ENCODE measurements at regions not wholly inside any gene's neighbourhood (a gene's known extent, or its start where the extent isn't known, plus 50 kb on each side); places are given as distances from the start of the nearest gene placed in this dataset.
"Not testable (repeated sequence)": the region's sequence is repeated elsewhere in the genome, so short reads cannot be mapped to it uniquely, and the experiment has no call there.

DNA sequence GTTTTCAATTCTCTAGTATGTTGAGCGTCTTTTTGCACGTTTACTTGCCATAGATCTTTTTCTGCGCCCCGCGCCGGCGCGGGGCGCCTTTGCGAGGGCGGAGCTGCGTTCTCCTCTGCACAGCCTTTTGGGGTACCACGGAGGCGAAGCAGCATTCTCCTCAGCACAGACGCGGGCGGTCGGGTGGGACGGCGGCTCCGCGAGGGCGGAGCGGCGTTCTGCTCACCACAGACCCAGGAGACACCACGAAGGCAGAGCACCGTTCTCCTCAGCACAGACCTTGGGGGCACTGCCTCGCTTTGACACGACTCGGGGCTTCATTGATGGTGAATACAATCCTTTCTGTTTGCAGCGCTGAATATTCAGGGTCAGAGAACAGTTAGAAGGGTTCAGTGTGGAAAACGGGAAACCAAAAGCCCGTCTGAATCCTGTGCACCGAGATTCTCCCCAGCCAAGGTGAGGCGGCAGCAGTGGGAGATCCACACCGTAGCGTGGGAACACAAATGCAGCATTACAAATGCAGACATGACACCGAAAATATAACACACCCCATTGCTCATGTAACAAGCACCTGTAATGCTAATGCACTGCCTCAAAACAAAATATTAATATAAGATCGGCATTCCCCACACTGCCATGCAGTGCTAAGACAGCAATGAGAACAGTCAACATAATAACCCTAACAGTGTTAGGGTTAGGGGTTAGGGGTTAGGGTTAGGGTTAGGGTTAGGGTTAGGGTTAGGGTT lies 190.7 kb upstream of the VIPR2 start:
- not testable (repeated sequence) for DNase-seq (ENCODE audit: low read depth in 3 of 3)

DNA sequence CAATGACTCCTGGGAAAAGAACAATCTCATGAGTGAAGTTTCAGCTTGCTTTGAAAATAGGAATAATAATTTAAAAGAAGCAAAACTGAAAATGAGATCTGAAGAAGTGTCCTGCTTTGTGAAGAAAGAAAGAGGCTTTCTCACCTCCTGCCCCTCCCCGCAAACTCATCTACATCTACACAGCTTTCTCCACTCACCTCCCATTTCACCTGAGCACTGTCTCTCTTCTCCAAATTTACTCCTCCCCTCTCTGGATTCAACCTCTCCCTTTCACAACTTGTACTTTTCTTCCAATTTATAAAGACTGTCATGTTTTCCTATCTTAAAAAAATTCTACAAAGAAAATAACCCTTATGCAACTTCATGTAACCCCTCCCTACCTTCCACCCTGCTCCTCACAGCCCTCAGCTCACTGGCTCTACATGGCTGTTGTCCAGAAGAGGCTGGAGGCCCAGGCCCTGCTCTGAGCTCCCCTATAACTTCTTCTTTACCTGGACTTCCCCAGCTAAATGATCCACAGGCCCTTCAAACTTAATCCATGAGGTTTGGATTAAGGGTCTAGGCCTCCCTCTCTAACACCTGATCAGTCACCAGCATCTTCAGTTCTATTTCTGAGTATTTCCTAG lies 188.3 kb upstream of the VIPR2 start:
- not testable (repeated sequence) for DNase-seq (ENCODE audit: low read depth in 3 of 3)

DNA sequence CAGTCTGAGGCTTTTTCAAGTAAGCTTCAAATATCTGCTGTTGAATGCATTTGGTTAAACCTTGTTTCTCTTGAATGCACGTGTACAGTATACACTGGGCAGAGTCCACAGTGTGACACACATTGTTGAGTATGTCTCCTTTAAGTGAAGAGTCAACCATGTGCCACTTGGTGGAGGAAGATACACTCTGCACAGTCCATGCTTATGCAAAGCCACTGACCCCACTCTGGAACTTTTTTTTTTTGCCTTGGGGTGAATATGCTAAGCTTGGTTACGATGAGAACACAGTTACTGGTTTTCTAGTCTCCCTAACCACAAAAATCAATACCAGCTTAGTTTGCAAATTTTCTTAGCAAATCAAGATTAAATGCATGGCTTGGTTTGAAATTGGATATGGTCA lies 186.8 kb upstream of the VIPR2 start:
- no peak for DNase-seq (ENCODE audit: low read depth in 3 of 3)

DNA sequence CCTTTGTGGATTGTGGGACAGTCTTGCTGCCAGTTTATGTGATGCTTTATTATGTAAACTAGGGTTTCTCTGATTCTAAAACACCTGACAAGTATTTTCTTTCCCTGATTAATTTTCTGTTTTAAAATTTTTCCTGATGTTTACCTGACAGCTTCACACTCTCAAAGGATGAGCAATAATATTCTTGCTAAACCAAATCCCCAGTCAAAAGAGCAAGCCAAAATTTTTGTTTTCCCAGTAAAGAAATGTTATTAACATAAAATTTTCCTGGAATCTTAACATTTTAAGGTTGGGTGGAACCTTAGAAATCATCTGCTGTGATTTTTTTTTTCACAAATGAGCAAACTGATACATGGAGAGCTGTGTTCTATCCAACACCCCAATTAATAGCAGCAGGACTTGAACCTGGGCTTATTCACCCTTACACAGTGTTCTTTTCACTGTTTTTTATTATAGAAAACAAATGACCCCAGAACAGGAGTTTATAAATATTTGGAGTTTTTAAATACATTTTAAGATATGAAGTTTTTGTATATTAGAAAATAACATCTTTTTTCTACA lies 185.2 kb upstream of the VIPR2 start:
- DNase-seq (ENCODE audit: low read depth in 3 of 3), result no peak

DNA sequence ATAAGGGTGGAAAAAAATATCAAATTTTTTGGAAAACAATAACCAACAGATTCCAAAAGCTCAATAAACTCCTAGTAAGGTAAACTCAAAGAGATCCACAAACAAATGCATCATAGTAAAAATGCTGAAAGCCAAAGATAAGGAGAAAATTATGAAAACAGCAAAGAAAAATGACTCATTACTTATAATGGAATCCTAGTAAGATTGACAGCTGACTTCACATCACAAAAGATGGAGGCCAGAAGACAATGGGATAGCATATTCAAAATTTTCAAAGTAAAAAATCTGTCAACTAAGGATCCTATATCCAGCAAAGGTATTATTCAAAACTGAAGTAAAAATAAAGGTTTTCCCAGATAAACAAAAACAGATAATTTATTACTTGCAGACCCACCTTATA lies 183.4 kb upstream of the VIPR2 start:
- DNase-seq (ENCODE audit: low read depth in 3 of 3), result no peak

DNA sequence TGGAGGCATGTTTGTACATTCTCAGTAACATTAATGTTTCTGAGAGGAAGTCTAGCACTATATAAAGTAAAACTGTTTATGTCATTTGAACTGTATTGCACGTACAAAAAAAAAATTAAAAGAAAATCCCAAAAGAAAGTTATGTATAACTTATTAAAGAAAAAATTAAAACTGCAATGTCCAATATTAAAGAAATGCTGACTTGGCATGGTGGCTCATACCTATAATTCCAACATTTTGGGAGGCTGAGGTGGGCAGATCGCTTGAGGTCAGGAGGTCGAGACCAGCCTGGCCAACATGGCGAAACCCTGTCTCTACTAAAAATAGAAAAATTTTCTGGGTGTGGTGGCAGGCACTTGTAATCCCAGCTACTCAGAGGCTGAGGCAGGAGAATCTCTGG lies 178.7 kb upstream of the VIPR2 start:
- no peak for DNase-seq (ENCODE audit: low read depth in 3 of 3)

DNA sequence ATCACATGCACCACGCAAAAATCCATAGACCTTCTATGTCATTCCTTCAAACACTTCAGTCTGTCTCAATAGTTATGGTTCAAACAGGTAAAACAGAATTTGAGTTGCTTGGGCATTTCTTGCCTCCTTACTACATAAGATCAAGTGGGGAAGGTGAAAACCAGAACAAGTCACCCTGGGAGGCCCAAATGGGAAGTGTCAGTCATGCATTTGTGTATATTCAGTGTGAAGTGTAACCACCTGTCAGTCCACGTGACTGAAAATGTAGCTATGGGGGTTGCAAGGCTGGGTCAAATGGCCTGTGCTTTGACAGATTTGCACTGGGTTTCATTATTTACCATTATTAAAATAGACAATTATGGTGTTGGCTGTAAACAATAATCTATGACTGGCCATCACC lies 176.6 kb upstream of the VIPR2 start:
- no peak for DNase-seq (ENCODE audit: low read depth in 3 of 3)

DNA sequence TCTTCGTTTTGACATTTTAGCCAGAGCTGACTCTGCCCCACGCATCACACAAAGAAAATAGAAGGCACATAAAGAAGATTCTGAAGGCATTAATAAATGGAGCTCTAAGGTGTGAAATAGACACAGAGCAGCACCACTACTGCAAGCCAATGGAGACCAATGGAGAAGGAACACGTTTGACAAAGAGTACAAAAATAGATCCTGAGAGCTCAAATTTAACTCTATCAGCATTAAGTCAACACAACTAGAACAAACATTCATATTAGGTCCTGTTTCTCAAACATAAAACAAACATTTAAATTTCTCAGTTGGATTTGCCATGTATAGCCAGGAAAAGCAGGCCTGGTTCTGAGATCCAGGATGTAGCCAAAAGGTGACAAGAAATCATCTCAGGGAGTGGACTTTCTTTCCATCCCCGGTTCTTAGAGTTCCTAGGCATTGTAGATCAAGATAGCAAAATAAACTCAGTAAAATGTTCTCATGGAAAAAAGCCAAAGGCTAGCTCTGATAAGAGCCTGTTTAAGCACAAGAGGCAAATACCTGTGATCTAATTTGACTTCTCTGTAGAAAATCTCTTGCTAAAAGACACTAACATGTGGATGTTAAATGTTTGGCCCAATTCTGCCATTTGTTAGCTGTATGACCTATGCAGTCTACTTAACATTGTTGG lies 174.2 kb upstream of the VIPR2 start:
- no peak for DNase-seq (ENCODE audit: low read depth in 3 of 3)

DNA sequence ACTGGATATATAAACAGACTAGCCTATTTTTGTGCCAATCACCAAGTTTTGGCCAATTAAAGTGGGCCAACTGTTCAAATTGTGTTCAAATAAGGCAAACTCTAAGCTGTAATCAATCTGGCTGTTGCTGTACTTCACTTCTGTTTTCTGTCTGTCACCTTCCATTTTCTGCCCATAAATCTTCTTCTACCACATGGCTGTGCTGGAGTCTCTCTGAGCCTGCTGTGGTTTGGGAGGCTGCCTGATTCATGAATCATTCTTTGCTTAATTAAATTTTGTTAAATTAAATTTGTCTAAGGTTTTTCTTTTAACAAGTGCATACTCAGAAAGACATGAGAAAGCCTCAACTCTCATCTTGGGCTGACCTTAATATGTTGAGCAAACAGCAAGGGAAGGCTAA lies 172.6 kb upstream of the VIPR2 start:
- DNase-seq (ENCODE audit: low read depth in 3 of 3), result no peak

DNA sequence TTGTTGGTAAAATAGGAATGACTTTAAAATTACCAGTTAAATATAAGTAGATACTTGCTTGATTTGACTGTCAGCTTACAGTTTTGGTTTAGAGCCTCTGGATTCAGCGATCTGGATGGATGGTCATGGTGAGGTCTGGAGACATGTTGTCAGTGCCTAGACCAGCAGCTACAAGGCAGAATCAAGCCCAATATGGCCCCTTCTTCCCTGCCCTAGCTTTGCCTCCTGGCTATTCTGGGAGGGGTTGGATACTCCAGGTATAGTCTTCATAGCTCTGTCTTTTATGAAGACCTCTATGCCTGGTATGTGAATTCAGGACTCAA lies 166.5 kb upstream of the VIPR2 start:
- DNase-seq (ENCODE audit: low read depth in 3 of 3), result no peak

DNA sequence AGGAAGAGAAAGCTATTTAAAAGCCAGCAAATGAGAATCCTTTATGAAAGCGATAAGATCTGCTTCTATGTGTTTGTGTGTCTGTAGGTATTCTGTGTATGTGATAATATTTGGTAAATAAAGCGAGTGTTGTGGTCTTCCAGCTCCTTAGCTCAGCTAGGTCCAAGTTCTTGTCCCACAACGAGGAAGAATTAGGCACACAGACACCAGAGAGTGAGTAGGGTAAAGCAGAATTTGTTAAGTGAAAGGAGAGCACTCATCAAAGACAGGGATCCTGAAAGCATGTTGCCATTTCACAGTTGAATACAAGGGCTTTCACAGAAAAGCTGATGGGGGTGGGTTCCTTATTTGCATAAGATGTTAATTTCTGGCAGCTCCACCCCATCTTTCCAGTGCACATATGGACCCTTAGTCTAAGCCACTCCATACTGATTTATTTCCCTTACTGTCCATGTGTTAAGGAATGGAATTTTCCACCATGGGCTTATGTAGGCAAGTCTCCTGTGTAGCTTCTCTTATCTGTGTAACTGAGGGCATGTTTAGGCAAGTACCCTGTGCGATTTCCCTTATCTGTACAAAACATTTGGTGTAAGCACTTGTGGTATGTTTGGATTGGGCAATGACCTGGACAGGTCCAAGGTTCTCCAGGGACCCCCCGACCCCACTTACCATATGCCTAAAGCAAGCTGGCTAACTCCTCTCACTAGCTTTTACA lies 165.9 kb upstream of the VIPR2 start:
- no peak for DNase-seq (ENCODE audit: low read depth in 3 of 3)

DNA sequence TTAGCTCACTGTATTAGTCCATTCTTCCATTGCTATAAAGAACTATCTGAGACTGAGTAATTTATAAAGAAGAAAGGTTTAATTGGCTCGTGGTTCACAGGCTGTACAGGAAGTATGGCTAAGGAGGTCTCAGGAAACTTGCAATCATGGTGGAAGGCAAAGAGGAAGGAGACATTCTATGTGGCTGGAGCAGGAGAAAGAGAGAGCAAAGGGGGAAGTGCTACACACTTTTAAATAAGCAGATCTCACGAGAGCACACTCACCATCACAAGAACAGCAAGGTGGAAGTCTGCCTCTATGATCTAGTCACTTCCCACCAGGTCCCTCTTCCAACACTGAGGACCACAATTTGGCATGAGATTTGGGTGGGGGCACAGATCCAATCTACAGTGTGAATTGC lies 164.5 kb upstream of the VIPR2 start:
- not testable (repeated sequence) for DNase-seq (ENCODE audit: low read depth in 3 of 3)

DNA sequence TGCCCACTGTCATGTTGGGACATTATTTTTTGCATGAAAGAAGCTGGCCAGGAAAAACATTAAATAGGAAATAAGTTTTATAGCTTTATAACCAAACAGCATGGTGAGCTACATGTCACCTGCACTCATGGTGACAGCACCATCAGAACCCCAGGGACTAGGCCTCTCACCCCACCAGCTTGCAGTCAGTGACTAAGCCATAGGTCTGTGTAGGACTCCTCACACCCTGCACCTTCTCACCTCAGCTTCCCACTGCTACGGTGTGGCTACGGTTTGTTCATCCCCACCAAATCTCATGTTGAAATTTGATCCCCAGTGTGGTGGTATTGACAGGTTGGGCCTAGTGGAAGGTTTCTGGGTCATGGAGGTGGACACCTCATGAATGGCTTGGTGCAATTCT lies 161.3 kb upstream of the VIPR2 start:
- DNase-seq (ENCODE audit: low read depth in 3 of 3), result no peak

DNA sequence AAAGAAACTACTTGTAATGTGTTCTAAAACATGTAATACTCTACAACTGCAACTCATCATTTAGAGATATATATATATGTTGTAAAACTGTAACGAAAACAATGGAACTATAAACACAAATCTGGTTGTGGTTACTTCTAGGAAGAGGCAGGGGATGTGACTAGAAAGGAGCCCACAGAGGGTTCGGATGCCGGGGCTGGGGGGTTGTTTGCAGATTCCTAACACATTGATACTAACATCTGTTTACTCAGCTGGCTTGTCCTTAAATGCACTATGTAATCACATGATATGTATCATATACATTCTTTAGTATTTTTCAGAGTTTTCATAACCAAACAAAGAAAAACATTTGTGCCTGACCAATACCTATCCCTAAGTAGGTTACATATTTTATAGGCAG lies 160.5 kb upstream of the VIPR2 start:
- not testable (repeated sequence) for DNase-seq (ENCODE audit: low read depth in 3 of 3)

DNA sequence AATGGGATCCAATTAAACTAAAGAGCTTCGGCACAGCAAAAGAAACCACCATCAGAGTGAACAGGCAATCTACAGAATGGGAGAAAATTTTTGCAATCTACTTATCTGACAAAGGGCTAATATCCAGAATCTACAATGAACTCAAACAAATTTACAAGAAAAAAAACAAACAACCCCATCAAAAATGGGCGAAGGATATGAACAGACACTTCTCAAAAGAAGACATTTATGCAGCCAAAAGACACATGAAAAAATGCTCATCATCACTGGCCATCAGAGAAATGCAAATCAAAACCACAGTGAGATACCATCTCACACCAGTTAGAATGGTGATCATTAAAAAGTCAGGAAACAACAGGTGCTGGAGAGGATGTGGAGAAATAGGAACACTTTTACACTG lies 158.8 kb upstream of the VIPR2 start:
- DNase-seq (ENCODE audit: low read depth in 3 of 3), result not testable (repeated sequence)

DNA sequence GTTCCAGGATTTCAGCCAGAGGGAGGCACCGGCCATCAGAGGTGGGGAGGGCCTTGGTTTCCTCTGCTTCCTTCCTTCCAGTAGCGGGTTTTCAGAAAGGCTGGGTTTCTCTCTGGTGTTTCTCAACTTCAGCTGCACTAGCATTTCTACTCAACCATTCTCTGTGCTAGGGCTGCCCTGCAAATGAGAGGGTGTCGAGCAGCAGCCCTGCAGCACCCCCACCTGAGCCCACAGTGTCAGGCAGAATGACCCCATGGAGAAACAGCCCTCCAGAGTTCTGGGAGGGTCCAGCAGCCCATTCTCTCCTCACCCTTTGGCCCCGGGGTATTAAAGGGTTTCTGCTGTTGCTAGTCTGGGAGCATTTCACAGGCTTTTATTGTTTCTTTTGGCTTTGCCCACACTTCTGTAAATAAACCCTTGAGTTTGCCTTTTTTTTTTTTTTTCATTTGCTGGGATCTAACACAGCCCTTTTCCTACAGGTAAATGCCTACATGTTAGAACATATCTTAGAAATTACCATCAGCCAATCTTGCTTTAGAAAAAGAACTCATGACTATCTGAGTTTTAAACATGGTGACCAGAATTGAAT lies 151.5 kb upstream of the VIPR2 start:
- DNase-seq (ENCODE audit: low read depth in 3 of 3), result no peak

DNA sequence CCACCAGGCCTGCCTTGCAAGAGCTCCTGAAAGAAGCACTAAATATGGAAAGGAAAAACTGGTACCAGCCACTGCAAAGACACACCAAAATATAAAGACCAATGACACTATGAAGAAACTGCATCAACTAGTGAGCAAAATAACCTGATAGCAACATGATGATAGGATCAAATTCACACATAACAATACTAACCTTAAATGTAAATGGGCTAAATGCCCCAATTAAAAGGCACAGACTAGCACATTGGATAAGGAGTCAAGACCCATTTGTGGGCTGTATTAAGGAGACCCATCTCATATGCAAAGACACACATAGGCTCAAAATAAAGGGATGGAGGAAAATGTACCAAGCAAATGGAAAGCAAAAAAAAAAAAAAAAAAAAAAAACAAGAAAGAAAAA lies 141.8 kb upstream of the VIPR2 start:
- DNase-seq (ENCODE audit: low read depth in 3 of 3), result not testable (repeated sequence)

DNA sequence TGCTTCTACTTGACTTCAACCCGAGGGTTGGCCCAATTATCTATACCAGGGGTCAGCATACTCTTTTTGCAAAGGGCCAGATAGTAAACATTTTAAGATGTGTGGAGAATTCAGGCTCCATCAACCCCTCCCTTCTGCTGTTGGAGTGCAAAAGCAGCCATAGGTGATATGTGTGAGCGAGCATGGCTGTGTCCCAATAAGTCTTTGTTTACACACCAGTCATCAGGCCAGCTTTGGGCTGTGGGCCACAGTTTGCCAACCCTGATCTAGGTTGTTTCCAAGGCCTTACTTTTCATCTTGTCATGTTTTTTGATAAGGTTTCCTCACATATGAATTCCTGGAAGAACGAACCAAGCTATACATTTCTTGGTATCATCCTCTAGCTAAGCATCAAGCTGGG lies 136.9 kb upstream of the VIPR2 start:
- DNase-seq (ENCODE audit: low read depth in 3 of 3), result no peak

DNA sequence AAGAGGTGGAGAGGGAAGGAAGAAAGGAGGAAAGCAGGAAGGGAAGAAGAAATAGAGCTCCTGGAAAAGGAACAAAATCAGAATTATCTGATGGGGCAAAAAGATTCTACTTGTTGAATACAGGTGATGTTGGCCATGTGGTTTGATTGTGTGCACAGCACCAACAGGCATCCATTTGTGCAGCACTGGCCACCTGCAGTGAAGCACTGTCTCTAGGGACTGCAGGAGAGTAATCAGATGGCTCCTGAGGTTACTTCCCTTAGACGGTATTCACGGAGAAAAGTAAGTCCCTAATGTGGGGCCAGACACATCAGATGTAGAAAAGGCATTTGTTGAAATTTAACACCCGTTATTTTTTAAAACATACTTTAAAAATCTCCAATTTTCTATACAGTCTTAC lies 135.3 kb upstream of the VIPR2 start:
- DNase-seq (ENCODE audit: low read depth in 3 of 3), result no peak

DNA sequence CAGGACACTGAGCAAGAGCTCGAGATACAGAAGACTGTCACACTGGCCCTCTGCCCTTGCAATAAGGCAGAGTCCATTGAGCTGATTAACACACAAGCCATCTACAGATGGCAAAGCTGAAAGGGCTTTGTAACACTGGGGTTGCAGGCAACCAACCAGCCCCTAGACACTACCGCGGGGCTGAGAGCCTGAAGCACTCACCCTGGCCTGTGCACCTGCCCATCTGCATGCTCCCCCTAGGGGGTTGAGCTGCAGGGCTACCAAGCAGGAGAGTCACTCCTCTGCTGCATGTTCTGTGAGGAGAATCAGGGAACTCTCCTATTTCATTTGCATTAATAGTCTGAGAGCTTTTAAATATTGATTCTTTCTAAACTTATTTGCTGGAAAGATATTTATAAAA lies 128.1 kb upstream of the VIPR2 start:
- DNase-seq (ENCODE audit: low read depth in 3 of 3), result no peak

DNA sequence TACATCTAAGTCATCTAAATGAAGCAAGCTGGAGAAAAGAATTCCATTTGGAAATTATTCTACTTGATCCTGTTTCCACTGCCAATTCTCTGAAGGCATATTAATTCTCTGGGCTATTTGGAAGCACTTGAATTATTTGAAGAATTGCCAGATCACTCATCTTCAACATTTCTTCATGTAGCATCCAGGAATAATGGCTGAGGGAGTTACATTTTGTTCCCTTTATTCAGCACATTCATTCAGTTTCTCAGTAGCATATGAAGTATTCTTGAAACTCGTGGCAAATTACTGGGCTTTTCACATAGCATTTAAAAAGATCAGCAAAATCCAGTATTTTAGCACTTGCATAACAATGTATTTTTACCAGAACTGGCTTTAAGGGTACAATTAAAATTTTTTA lies 127.1 kb upstream of the VIPR2 start:
- DNase-seq (ENCODE audit: low read depth in 3 of 3), result no peak

DNA sequence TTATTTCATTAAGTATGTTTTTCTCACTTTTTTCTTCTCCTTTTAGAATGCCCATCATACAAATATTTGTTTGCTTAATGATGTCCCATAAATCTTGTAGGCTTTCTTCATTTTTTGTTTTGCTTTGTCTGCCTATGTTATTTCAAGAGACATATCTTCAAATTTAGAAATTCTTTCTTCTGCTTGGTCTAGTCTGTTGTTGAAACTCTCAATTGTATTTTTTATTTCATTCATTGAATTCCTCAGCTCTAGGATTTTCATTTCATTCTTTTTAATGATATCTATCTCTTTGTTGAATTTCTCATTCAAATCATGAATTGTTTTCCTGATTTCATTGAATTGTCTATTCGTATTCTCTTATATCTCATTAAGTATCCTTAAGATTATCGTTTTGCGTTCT lies 125.1 kb upstream of the VIPR2 start:
- no peak for DNase-seq (ENCODE audit: low read depth in 3 of 3)

All from stimulated activated CD4-positive, alpha-beta T cell treated with anti-CD3 and anti-CD28 coated beads, TNF-alpha, amount 100 ng/mL, for 4 hours (primary cell).